ENCODE measurements at regions not wholly inside any gene's neighbourhood (a gene's known extent, or its start where the extent isn't known, plus 50 kb on each side); places are given as distances from the start of the nearest gene placed in this dataset.

GRCh38 chr3:117843356-117843755 lies 1133.8 kb downstream of the TUSC7 start:
- TF ChIP-seq CTCF (IDR thresholded peaks at IDR 0.05 in 4 of 5, conservative IDR thresholded peaks at IDR 0.05 in 1 of 5) (no peak), POLR2A (IDR thresholded peaks at IDR 0.05) (no peak)

Measured in gastrocnemius medialis (tissue), 4 donors.